Loucy (cell line): ENCODE measurements at regions not wholly inside any gene's neighbourhood (a gene's known extent, or its start where the extent isn't known, plus 50 kb on each side); places are given as distances from the start of the nearest gene placed in this dataset.

Experiments
- EZH2phosphoT487 ChIP-seq: fragments of 200-600 bp; IDR thresholded peaks from 2 replicates; pipeline ENCODE4 v1.6.1; 2018; ENCODE audit warnings: antibody characterized with exemption, mild to moderate bottlenecking, moderate library complexity, borderline replicate concordance
- TF ChIP-seq, protein P1 (sequence below): fragments of 200-600 bp; sonication (generic); conservative IDR thresholded peaks from 2 replicates; pipeline ENCODE4 v1.5.1; 2014; ENCODE audit warnings: mild to moderate bottlenecking, antibody characterized with exemption, low read length

DNA sequence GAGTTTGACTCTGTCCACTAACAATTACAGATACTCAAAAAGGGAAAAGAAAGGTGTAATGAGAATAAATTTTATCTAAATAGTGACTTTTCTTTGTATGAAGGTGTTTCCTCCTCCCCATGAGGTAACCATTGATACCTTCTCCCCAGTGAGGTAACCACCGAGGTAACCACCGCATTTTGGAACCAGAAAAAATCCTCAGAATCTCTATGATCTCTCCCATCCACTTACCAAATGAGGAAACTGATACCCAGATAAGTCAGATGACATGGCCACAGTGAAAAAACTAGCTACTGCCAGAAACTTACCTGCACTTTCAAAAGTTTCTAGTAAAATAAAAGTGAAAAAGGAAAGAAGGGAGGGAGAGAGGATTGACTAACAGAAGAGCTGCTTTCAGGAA lies 124.0 kb upstream of the FNDC3A start:
- TF ChIP-seq, protein P1, sequence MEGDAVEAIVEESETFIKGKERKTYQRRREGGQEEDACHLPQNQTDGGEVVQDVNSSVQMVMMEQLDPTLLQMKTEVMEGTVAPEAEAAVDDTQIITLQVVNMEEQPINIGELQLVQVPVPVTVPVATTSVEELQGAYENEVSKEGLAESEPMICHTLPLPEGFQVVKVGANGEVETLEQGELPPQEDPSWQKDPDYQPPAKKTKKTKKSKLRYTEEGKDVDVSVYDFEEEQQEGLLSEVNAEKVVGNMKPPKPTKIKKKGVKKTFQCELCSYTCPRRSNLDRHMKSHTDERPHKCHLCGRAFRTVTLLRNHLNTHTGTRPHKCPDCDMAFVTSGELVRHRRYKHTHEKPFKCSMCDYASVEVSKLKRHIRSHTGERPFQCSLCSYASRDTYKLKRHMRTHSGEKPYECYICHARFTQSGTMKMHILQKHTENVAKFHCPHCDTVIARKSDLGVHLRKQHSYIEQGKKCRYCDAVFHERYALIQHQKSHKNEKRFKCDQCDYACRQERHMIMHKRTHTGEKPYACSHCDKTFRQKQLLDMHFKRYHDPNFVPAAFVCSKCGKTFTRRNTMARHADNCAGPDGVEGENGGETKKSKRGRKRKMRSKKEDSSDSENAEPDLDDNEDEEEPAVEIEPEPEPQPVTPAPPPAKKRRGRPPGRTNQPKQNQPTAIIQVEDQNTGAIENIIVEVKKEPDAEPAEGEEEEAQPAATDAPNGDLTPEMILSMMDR: no peak
- no peak for TF ChIP-seq EZH2phosphoT487
